ENCODE measurements at regions not wholly inside any gene's neighbourhood (a gene's known extent, or its start where the extent isn't known, plus 50 kb on each side); places are given as distances from the start of the nearest gene placed in this dataset.
"Not testable (repeated sequence)": the region's sequence is repeated elsewhere in the genome, so short reads cannot be mapped to it uniquely, and the experiment has no call there.

GRCh38 chr12:115370650-115371049 is 686.7 kb upstream of the TBX3 start:
- Histone ChIP-seq H3K9me3 (no peaks in the 10 kb centered on the region), H3K4me3 (no peak overlapping the region), H3K27ac (no peak overlapping the region), H3K36me3 (no peaks in the 10 kb centered on the region), H3K27me3 (no peaks in the 10 kb centered on the region), H3K4me1 (peaks cover 0 to 6% (median 0%) of the 10 kb centered on the region in 4 donors)
- DNase-seq = no peak
- intact Hi-C loops (cut with DNase I; ENCODE audit: low total_unique reads) (no loop called here), in situ Hi-C loops (cut with MboI; ENCODE audit: low pct_ligation_motif_present in 1 of 4, low pct_unique_long_range_greater_than_20kb in 1 of 4, low sequenced_read_pairs in 3 of 4) (no loop called here)
- whole genome bisulfite sequencing, 2 donors (ENCODE audit: low coverage in 1 of 2) = 44 to 59% methylated on average over 4 to 6 of the region's 6 CpGs
- no peak for TF ChIP-seq EP300 (IDR thresholded peaks at IDR 0.05; ENCODE audit: low read depth)
- no peak for TF ChIP-seq POLR2AphosphoS5 (IDR thresholded peaks at IDR 0.05)
- TF ChIP-seq CTCF (IDR thresholded peaks at IDR 0.05) = no peak

- in situ Hi-C loops (cut with MboI; ENCODE audit: low pct_ligation_motif_present in 1 of 4, low pct_unique_long_range_greater_than_20kb in 1 of 4, low sequenced_read_pairs in 3 of 4) = no loop called here
- no peak overlapping the region for H3K27ac ChIP-seq
- intact Hi-C loops (cut with DNase I; ENCODE audit: low total_unique reads) = no loop called here
- H3K9me3 ChIP-seq = no peaks in the 10 kb centered on the region
- no peaks in the 10 kb centered on the region for H3K36me3 ChIP-seq
- DNase-seq = no peak
- peaks cover 0 to 1% (median 0%) of the 10 kb centered on the region in 4 donors for H3K4me1 ChIP-seq
- TF ChIP-seq POLR2A (IDR thresholded peaks at IDR 0.05) (no peak), POLR2AphosphoS5 (IDR thresholded peaks at IDR 0.05) (no peak), CTCF (IDR thresholded peaks at IDR 0.05) (no peak), EP300 (IDR thresholded peaks at IDR 0.05; ENCODE audit: low read depth) (no peak)
- WGBS, 2 donors (ENCODE audit: low coverage in 1 of 2) = 68 to 81% methylated on average over 3 of the region's 3 CpGs
- no peaks in the 10 kb centered on the region for H3K27me3 ChIP-seq
- H3K4me3 ChIP-seq = no peak overlapping the region
Measured at GRCh38 chr12:115370207-115370606, 686.2 kb upstream of the TBX3 start.

GRCh38 chr12:115366277-115366676 is 682.3 kb upstream of the TBX3 start:
- H3K27ac ChIP-seq; intact Hi-C loops (cut with DNase I; ENCODE audit: low total_unique reads); in situ Hi-C loops (cut with MboI; ENCODE audit: low pct_ligation_motif_present in 1 of 4, low pct_unique_long_range_greater_than_20kb in 1 of 4, low sequenced_read_pairs in 3 of 4); H3K27me3 ChIP-seq; H3K36me3 ChIP-seq; H3K4me1 ChIP-seq; DNase-seq; H3K9me3 ChIP-seq; H3K4me3 ChIP-seq: not testable (repeated sequence)
- WGBS, 2 donors (ENCODE audit: low coverage in 1 of 2) = 79 to 91% methylated on average over 4 of the region's 4 CpGs

GRCh38 chr12:115365765-115366164 is 681.8 kb upstream of the TBX3 start:
- H3K27ac ChIP-seq; H3K27me3 ChIP-seq; DNase-seq; H3K9me3 ChIP-seq; H3K4me1 ChIP-seq; intact Hi-C loops (cut with DNase I; ENCODE audit: low total_unique reads); in situ Hi-C loops (cut with MboI; ENCODE audit: low pct_ligation_motif_present in 1 of 4, low pct_unique_long_range_greater_than_20kb in 1 of 4, low sequenced_read_pairs in 3 of 4); H3K36me3 ChIP-seq; H3K4me3 ChIP-seq: not testable (repeated sequence)
- WGBS, 2 donors (ENCODE audit: low coverage in 1 of 2) = 79 to 83% methylated on average over 3 to 4 of the region's 4 CpGs

GRCh38 chr12:115364921-115365320 is 680.9 kb upstream of the TBX3 start:
- H3K9me3 ChIP-seq = no peaks in the 10 kb centered on the region
- no peak overlapping the region for H3K27ac ChIP-seq
- H3K27me3 ChIP-seq = no peaks in the 10 kb centered on the region
- no peak for TF ChIP-seq POLR2AphosphoS5 (IDR thresholded peaks at IDR 0.05)
- TF ChIP-seq CTCF (IDR thresholded peaks at IDR 0.05) = no peak
- TF ChIP-seq EP300 (IDR thresholded peaks at IDR 0.05; ENCODE audit: low read depth) = no peak
- no peak for TF ChIP-seq POLR2A (IDR thresholded peaks at IDR 0.05)
- 69 to 73% methylated on average over 3 of the region's 3 CpGs for WGBS, 2 donors (ENCODE audit: low coverage in 1 of 2)
- H3K36me3 ChIP-seq = no peaks in the 10 kb centered on the region
- in situ Hi-C loops (cut with MboI; ENCODE audit: low pct_ligation_motif_present in 1 of 4, low pct_unique_long_range_greater_than_20kb in 1 of 4, low sequenced_read_pairs in 3 of 4) (no loop called here), intact Hi-C loops (cut with DNase I; ENCODE audit: low total_unique reads) (no loop called here)
- H3K4me3 ChIP-seq = no peak overlapping the region
- no peaks in the 10 kb centered on the region for H3K4me1 ChIP-seq
- no peak for DNase-seq
